ENCODE measurements at regions not wholly inside any gene's neighbourhood (a gene's known extent, or its start where the extent isn't known, plus 50 kb on each side); places are given as distances from the start of the nearest gene placed in this dataset.

GRCh38 chr1:34283142-34283541 is 106.4 kb downstream of the C1orf94 start:
- Histone ChIP-seq H2AFZ (ENCODE audit: control insufficient read depth, low read length) (no peak overlapping the region), H3K4me3 (ENCODE audit: control insufficient read depth in 2 of 3, extremely low read depth in 1 of 3, insufficient read depth in 2 of 3, low read depth in 1 of 3, low read length in 3 of 3) (no peak overlapping the region), H3K9me1 (ENCODE audit: control insufficient read depth, extremely low read depth, insufficient read depth, low read length) (no peaks in the 10 kb centered on the region), H3K27ac (ENCODE audit: control insufficient read depth, insufficient read depth, low read length) (no peak overlapping the region), H3K79me2 (ENCODE audit: control insufficient read depth, insufficient read depth, low read length) (no peaks in the 10 kb centered on the region), H3K9ac (ENCODE audit: control insufficient read depth, extremely low read depth, insufficient read depth, low read length) (no peak overlapping the region), H4K20me1 (ENCODE audit: control insufficient read depth, extremely low read depth, insufficient read depth, low read length) (no peaks in the 10 kb centered on the region), H3K36me3 (ENCODE audit: control insufficient read depth in 2 of 2, extremely low read depth in 1 of 2, insufficient read depth in 2 of 2, low read length in 2 of 2) (no peaks in the 10 kb centered on the region), H3K4me1 (ENCODE audit: control insufficient read depth, extremely low read depth, insufficient read depth, low read length) (no peaks in the 10 kb centered on the region), H3K4me2 (ENCODE audit: control insufficient read depth, extremely low read depth, insufficient read depth, low read depth, low read length) (no peak overlapping the region), H3K9me3 (ENCODE audit: control insufficient read depth, low read depth, low read length) (no peaks in the 10 kb centered on the region), H3K27me3 (ENCODE audit: control insufficient read depth, extremely low read depth, insufficient read depth, low read length) (peaks cover 6% of the 10 kb centered on the region)
- DNase-seq (ENCODE audit: low read depth, low spot score) (no peak), FAIRE-seq (no peak)
- no peak for TF ChIP-seq CTCF (optimal IDR thresholded peaks at IDR 0.05 in 1 of 3, IDR thresholded peaks at IDR 0.05 in 1 of 3, conservative IDR thresholded peaks at IDR 0.05 in 1 of 3; ENCODE audit: extremely low read depth in 1 of 3, insufficient read depth in 2 of 3, low read length in 3 of 3)
- no peak for TF ChIP-seq EZH2 (IDR thresholded peaks at IDR 0.05; ENCODE audit: low read length)
- dilution Hi-C loops (cut with MboI; ENCODE audit: extremely low pct_ligation_motif_present, low sequenced_read_pairs), result no loop called here

GRCh38 chr1:34286511-34286910 is 109.8 kb downstream of the C1orf94 start:
- no peaks in the 10 kb centered on the region for H3K9me3 ChIP-seq (ENCODE audit: control insufficient read depth, low read depth, low read length)
- H3K36me3 ChIP-seq (ENCODE audit: control insufficient read depth in 2 of 2, extremely low read depth in 1 of 2, insufficient read depth in 2 of 2, low read length in 2 of 2), result no peaks in the 10 kb centered on the region
- H3K4me1 ChIP-seq (ENCODE audit: control insufficient read depth, extremely low read depth, insufficient read depth, low read length), result no peaks in the 10 kb centered on the region
- no peaks in the 10 kb centered on the region for H3K79me2 ChIP-seq (ENCODE audit: control insufficient read depth, insufficient read depth, low read length)
- no peak for TF ChIP-seq CTCF (optimal IDR thresholded peaks at IDR 0.05 in 1 of 3, IDR thresholded peaks at IDR 0.05 in 1 of 3, conservative IDR thresholded peaks at IDR 0.05 in 1 of 3; ENCODE audit: extremely low read depth in 1 of 3, insufficient read depth in 2 of 3, low read length in 3 of 3)
- TF ChIP-seq EZH2 (IDR thresholded peaks at IDR 0.05; ENCODE audit: low read length), result no peak
- no peaks in the 10 kb centered on the region for H3K27me3 ChIP-seq (ENCODE audit: control insufficient read depth, extremely low read depth, insufficient read depth, low read length)
- H3K27ac ChIP-seq (ENCODE audit: control insufficient read depth, insufficient read depth, low read length), result no peak overlapping the region
- DNase-seq (ENCODE audit: low read depth, low spot score) (no peak), FAIRE-seq (no peak)
- H2AFZ ChIP-seq (ENCODE audit: control insufficient read depth, low read length), result no peak overlapping the region
- dilution Hi-C loops (cut with MboI; ENCODE audit: extremely low pct_ligation_motif_present, low sequenced_read_pairs), result no loop called here
- no peak overlapping the region for H3K4me2 ChIP-seq (ENCODE audit: control insufficient read depth, extremely low read depth, insufficient read depth, low read depth, low read length)
- H4K20me1 ChIP-seq (ENCODE audit: control insufficient read depth, extremely low read depth, insufficient read depth, low read length), result no peaks in the 10 kb centered on the region
- H3K4me3 ChIP-seq (ENCODE audit: control insufficient read depth in 2 of 3, extremely low read depth in 1 of 3, insufficient read depth in 2 of 3, low read depth in 1 of 3, low read length in 3 of 3), result no peak overlapping the region
- no peak overlapping the region for H3K9ac ChIP-seq (ENCODE audit: control insufficient read depth, extremely low read depth, insufficient read depth, low read length)
- H3K9me1 ChIP-seq (ENCODE audit: control insufficient read depth, extremely low read depth, insufficient read depth, low read length), result no peaks in the 10 kb centered on the region
